GM12878 (cell line): ENCODE measurements at regions not wholly inside any gene's neighbourhood (a gene's known extent, or its start where the extent isn't known, plus 50 kb on each side); places are given as distances from the start of the nearest gene placed in this dataset.

Source experiments
- ATAC-seq: fragments of 200-7000 bp; cut with Tn5 transposase; 3 replicates; pipeline ENCODE4 v1.9.1; 2020; ENCODE audit warnings: mild to moderate bottlenecking, moderate library complexity
- BruUV-seq: library from RNA; stranded (reverse); fragments of 400-500 nt; replicated peaks from 2 replicates; lab custom pipeline; 2021; lab: Mats Ljungman, UMichigan
- CTCF ChIA-PET: fragments of 300-600 bp; sonication (Branson Sonifier 250); formaldehyde crosslinking; extraction: SDS; loops from one replicate; lab custom pipeline; 2021; ENCODE audit warnings: inconsistent platforms; lab: Yijun Ruan, JAX
- POLR2A ChIA-PET: fragments of 350-600 bp; formaldehyde crosslinking; extraction: SDS; loops from one replicate; lab custom pipeline; 2021; ENCODE audit warnings: inconsistent platforms; lab: Charles Lee
- RAD21 ChIA-PET: fragments of 300-600 bp; sonication (Branson Sonifier 250); formaldehyde crosslinking; loops from one replicate; lab custom pipeline; 2023; ENCODE audit warnings: antibody characterized with exemption; ENCODE audit not compliant: unreplicated experiment; lab: Charles Lee
- SMC1A ChIA-PET: fragments of 300-600 bp; sonication (Branson Sonifier 250); formaldehyde crosslinking; loops from one replicate; lab custom pipeline; 2023; ENCODE audit not compliant: unreplicated experiment, uncharacterized antibody; lab: Charles Lee
- DNase-seq: peaks from one replicate; pipeline ENCODE4 v3.0.0-alpha.2; 2011; ENCODE audit warnings: low read depth, low spot score
- FAIRE-seq: peaks from 3 replicates; lab custom pipeline; 2011; peaks lifted over from hg19 to GRCh38; lab: Jason Lieb, UNC
- H2AFZ ChIP-seq: 2 replicates; pipeline ENCODE4 v1.6.0; 2011; ENCODE audit warnings: low read depth, low read length, control low read depth; ENCODE audit not compliant: control insufficient read depth
- H3K27ac ChIP-seq: 2 replicates; pipeline ENCODE4 v1.5.1; 2011; ENCODE audit warnings: control low read depth; ENCODE audit not compliant: control insufficient read depth, insufficient read depth
- H3K27me3 ChIP-seq, 2 experiments: replicated peaks in 1 of 2; 2 replicates each; pipeline versions ENCODE4 v1.6.0 to v1.6.1; 2011; ENCODE audit warnings: low read length in 1 of 2; ENCODE audit not compliant: control insufficient read depth in 2 of 2, insufficient read depth in 2 of 2
- H3K36me3 ChIP-seq, 2 experiments: 2 replicates each; pipeline ENCODE4 v1.5.1; 2011; ENCODE audit warnings: low read length in 1 of 2; ENCODE audit not compliant: control insufficient read depth in 2 of 2, insufficient read depth in 2 of 2
- H3K4me1 ChIP-seq: 2 replicates; pipeline ENCODE4 v1.6.1; 2011; ENCODE audit warnings: mild to moderate bottlenecking, low read length, moderate library complexity, mixed read lengths; ENCODE audit not compliant: control insufficient read depth, insufficient read depth
- H3K4me2 ChIP-seq: 2 replicates; pipeline ENCODE4 v1.6.0; 2011; ENCODE audit warnings: control low read depth; ENCODE audit not compliant: control insufficient read depth, insufficient read depth
- H3K4me3 ChIP-seq: fragments of 200-600 bp; sonication (generic); 2 replicates; pipeline ENCODE4 v1.5.1; 2016
- H3K79me2 ChIP-seq: 2 replicates; pipeline ENCODE4 v1.6.0; 2011; ENCODE audit warnings: low read length; ENCODE audit not compliant: control insufficient read depth, insufficient read depth
- H3K9ac ChIP-seq: 2 replicates; pipeline ENCODE4 v1.8.0; 2011; ENCODE audit warnings: low read length, control low read depth, mixed read lengths; ENCODE audit not compliant: control insufficient read depth, insufficient read depth
- H3K9me3 ChIP-seq: replicated peaks from 3 replicates; pipeline ENCODE4 v1.5.1; 2011; ENCODE audit warnings: mild to moderate bottlenecking, low read length; ENCODE audit not compliant: control insufficient read depth, insufficient read depth
- H4K20me1 ChIP-seq: 2 replicates; pipeline ENCODE4 v1.6.0; 2011; ENCODE audit not compliant: control insufficient read depth, insufficient read depth
- IRF3 ChIP-seq: fragments of 450-650 bp; IDR thresholded peaks from 2 replicates; pipeline ENCODE4 v1.6.1; 2014; ENCODE audit warnings: mild to moderate bottlenecking
- MEF2B ChIP-seq: fragments of 450-650 bp; IDR thresholded peaks from 2 replicates; pipeline ENCODE4 v1.6.1; 2018; ENCODE audit warnings: mild to moderate bottlenecking, moderate library complexity; ENCODE audit not compliant: partially characterized antibody, poor library complexity, severe bottlenecking
- POLR2AphosphoS2 ChIP-seq: IDR thresholded peaks from 2 replicates; pipeline ENCODE4 v1.6.1; 2011; ENCODE audit warnings: low read depth, mild to moderate bottlenecking, low read length, improper control_type of control experiment, moderate library complexity
- RBBP5 ChIP-seq: fragments of 200-600 bp; sonication (generic); conservative IDR thresholded peaks from 2 replicates; pipeline ENCODE4 v1.6.1; 2016
- ZSCAN29 ChIP-seq: fragments of 450-650 bp; IDR thresholded peaks from 2 replicates; pipeline ENCODE4 v1.6.1; 2017; ENCODE audit warnings: mild to moderate bottlenecking, moderate library complexity
- WGBS: methylation state at CpG from one replicate; pipeline ENCODE4 v1.1.6; 2016; ENCODE audit warnings: low lambda C conversion rate; ENCODE audit not compliant: insufficient replicate concordance, insufficient coverage; ENCODE audit errors: missing lambda C conversion rate; 5-methylcytosine and 5-hydroxymethylcytosine counted together
- in situ Hi-C: fragments of 300-500 bp; cut with MboI; formaldehyde crosslinking; loops from 9 replicates; pipeline ENCODE4 v1.14.3; 2018; ENCODE audit warnings: mixed read lengths
- intact Hi-C: fragments of 100-400 bp; cut with micrococcal nuclease; formaldehyde crosslinking; loops from one replicate; pipeline ENCODE4 v1.14.2; 2022; ENCODE audit not compliant: unreplicated experiment
- TF ChIP-seq, protein P1 (sequence below): IDR thresholded peaks from 2 replicates; pipeline ENCODE4 v1.6.1; 2011; ENCODE audit warnings: low read depth, mild to moderate bottlenecking, low read length, moderate library complexity, borderline replicate concordance; ENCODE audit errors: extremely low read depth
- TF ChIP-seq, protein P2 (sequence below): fragments of 450-650 bp; conservative IDR thresholded peaks from 2 replicates; pipeline ENCODE4 v1.6.1; 2017; ENCODE audit warnings: mild to moderate bottlenecking, moderate library complexity

GRCh38 chr11:70680781-70681281, 282.5 kb downstream of the CTTN start:
- H3K36me3 ChIP-seq = no peaks in the 10 kb centered on the region
- no peak for ATAC-seq
- no peak overlapping the region for H2AFZ ChIP-seq
- no peak for FAIRE-seq
- 28% methylated on average over 13 of the region's 13 CpGs for WGBS
- TF ChIP-seq IRF3 (no peak), POLR2AphosphoS2 (no peak), ZSCAN29 (no peak), MEF2B (no peak), RBBP5 (no peak)
- TF ChIP-seq, protein P1, sequence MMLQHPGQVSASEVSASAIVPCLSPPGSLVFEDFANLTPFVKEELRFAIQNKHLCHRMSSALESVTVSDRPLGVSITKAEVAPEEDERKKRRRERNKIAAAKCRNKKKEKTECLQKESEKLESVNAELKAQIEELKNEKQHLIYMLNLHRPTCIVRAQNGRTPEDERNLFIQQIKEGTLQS = no peak
- TF ChIP-seq, protein P2, sequence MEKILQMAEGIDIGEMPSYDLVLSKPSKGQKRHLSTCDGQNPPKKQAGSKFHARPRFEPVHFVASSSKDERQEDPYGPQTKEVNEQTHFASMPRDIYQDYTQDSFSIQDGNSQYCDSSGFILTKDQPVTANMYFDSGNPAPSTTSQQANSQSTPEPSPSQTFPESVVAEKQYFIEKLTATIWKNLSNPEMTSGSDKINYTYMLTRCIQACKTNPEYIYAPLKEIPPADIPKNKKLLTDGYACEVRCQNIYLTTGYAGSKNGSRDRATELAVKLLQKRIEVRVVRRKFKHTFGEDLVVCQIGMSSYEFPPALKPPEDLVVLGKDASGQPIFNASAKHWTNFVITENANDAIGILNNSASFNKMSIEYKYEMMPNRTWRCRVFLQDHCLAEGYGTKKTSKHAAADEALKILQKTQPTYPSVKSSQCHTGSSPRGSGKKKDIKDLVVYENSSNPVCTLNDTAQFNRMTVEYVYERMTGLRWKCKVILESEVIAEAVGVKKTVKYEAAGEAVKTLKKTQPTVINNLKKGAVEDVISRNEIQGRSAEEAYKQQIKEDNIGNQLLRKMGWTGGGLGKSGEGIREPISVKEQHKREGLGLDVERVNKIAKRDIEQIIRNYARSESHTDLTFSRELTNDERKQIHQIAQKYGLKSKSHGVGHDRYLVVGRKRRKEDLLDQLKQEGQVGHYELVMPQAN = no peak
- H3K9ac ChIP-seq = no peak overlapping the region
- DNase-seq = no peak
- intact Hi-C loops = no loop called here
- in situ Hi-C loops = loop anchor here (5.0 kb wide), 1 partner anchor 49 kb away; no protein-coding TSS in a partner anchor
- H3K4me2 ChIP-seq = no peak overlapping the region
- H3K9me3 ChIP-seq = no peaks in the 10 kb centered on the region
- no peak overlapping the region for H3K4me3 ChIP-seq
- no peaks in the 10 kb centered on the region; a peak in 3 of 4 replicates for H3K27me3 ChIP-seq
- ChIA-PET SMC1A (no interaction called here), RAD21 (no interaction called here), CTCF (interaction anchor here (0.6 kb wide), 1 partner anchor 48 kb away, joined by 3 read pairs; no protein-coding TSS in a partner anchor), POLR2A (no interaction called here)
- H4K20me1 ChIP-seq = no peaks in the 10 kb centered on the region
- H3K4me1 ChIP-seq = no peaks in the 10 kb centered on the region
- BruUV-seq = no TSS peak
- no peak overlapping the region for H3K27ac ChIP-seq
- no peaks in the 10 kb centered on the region for H3K79me2 ChIP-seq
